ENCODE measurements at regions not wholly inside any gene's neighbourhood (a gene's known extent, or its start where the extent isn't known, plus 50 kb on each side); places are given as distances from the start of the nearest gene placed in this dataset.

DNA sequence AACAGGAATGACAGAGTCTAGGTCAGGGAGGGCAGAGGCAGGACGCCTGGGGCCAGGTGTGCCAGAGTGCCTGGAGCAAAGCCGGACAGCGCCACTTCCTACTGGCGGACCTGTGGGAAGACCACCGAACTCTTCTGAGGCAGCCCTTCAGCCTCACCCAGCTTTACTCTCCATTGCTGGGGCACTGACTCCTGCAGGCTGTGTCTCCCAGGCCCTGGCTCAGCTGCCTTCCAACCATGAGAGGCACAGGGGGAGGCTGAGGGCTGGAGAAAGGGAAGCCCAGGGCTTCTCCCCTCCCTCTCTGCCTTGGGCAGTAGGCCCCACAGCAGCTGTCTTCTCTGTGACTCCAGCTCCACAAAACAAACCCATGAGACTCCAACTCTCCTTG lies 139.6 kb upstream of the UNC5B start:
- H3K4me3 Mint-ChIP-seq = no peak overlapping the region
- DNase-seq (no peak), ATAC-seq (ENCODE audit: low read depth) (no peak)
- Histone ChIP-seq H3K27me3 (replicated peaks in 1 of 4; ENCODE audit: control extremely low read depth in 1 of 4, control insufficient read depth in 3 of 4, insufficient read depth in 4 of 4, low read length in 3 of 4) (no peaks in the 10 kb centered on the region), H2AFZ (ENCODE audit: insufficient read depth, low read depth, low read length, poor library complexity, severe bottlenecking) (no peak overlapping the region), H3K27ac (ENCODE audit: low read length in 2 of 2) (no peak overlapping the region), H3K9me3 (ENCODE audit: control extremely low read depth in 1 of 3, control insufficient read depth in 2 of 3, insufficient read depth in 1 of 3, low read length in 2 of 3) (peaks cover 0 to 3% (median 0%) of the 10 kb centered on the region in 3 donors), H4K20me1 (ENCODE audit: control insufficient read depth, insufficient read depth, low read length, poor library complexity, severe bottlenecking) (no peaks in the 10 kb centered on the region), H3K4me3 (ENCODE audit: control extremely low read depth in 1 of 5, extremely low read depth in 1 of 5, insufficient read depth in 1 of 5, low read depth in 2 of 5, low read length in 4 of 5) (no peak overlapping the region), H3K4me1 (ENCODE audit: control insufficient read depth in 2 of 2, insufficient read depth in 2 of 2, low read length in 2 of 2) (no peaks in the 10 kb centered on the region), H3K4me2 (replicated peaks; ENCODE audit: low read depth, low read length, poor library complexity, severe bottlenecking) (no peak overlapping the region), H3K36me3 (replicated peaks in 1 of 2; ENCODE audit: control extremely low read depth in 1 of 2, control insufficient read depth in 1 of 2, extremely low read depth in 1 of 2, insufficient read depth in 2 of 2, low read length in 1 of 2) (no peaks in the 10 kb centered on the region), H3K9ac (ENCODE audit: low read length) (no peak overlapping the region), H3K79me2 (ENCODE audit: control insufficient read depth, insufficient read depth, low read length) (no peaks in the 10 kb centered on the region)
- H3K4me1 Mint-ChIP-seq = no peaks in the 10 kb centered on the region
- intact Hi-C loops (cut with micrococcal nuclease) = no loop called here
- ChIA-PET CTCF (no interaction called here), POLR2A (no interaction called here)
- no peak overlapping the region for H3K27ac Mint-ChIP-seq
- WGBS (ENCODE audit: insufficient coverage) = 83% methylated on average over 4 of the region's 5 CpGs
- TF ChIP-seq, protein P1, sequence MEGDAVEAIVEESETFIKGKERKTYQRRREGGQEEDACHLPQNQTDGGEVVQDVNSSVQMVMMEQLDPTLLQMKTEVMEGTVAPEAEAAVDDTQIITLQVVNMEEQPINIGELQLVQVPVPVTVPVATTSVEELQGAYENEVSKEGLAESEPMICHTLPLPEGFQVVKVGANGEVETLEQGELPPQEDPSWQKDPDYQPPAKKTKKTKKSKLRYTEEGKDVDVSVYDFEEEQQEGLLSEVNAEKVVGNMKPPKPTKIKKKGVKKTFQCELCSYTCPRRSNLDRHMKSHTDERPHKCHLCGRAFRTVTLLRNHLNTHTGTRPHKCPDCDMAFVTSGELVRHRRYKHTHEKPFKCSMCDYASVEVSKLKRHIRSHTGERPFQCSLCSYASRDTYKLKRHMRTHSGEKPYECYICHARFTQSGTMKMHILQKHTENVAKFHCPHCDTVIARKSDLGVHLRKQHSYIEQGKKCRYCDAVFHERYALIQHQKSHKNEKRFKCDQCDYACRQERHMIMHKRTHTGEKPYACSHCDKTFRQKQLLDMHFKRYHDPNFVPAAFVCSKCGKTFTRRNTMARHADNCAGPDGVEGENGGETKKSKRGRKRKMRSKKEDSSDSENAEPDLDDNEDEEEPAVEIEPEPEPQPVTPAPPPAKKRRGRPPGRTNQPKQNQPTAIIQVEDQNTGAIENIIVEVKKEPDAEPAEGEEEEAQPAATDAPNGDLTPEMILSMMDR (IDR thresholded peaks at IDR 0.05) = no peak
- no peaks in the 10 kb centered on the region for H3K9me3 Mint-ChIP-seq (ENCODE audit: insufficient read depth)
- H3K27me3 Mint-ChIP-seq = peaks cover 4% of the 10 kb centered on the region

DNA sequence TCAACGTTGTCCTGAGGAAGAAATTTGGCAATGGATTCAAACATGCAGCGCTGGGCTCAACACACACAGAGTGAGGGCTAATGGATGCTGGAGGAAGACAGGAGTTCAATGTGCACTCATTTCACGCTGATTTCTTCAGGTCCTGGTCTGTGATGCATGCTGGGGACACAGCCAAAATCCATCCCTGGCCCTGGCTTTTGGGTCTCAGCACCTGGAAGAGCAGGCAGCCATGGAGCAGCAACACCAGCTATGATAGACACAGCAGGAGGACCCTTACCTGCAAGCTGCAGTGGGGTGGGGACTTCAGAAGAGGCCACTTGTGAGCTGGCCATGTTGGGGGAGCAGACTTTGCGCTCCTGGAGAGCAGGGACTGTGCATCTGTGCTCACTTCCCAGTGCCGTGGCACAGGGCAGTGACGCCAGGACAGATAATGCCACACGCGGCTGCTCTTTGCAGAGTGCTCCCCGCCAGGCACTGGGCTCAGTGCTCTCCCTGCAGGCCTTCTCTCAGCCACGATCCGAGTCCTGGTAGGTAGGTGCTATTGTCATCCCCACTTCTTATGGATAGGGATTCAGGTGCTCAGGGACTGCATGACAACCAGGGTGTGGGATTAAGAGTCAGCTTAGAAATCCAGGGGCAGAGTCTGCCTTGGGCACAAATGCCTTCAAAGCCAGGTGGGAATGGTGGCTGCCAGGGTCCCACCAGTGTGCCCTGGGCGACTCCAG lies 138.8 kb upstream of the UNC5B start:
- DNase-seq (no peak), ATAC-seq (ENCODE audit: low read depth) (no peak)
- Mint-ChIP-seq H3K27me3 (peaks cover 5% of the 10 kb centered on the region), H3K27ac (no peak overlapping the region), H3K4me3 (no peak overlapping the region), H3K9me3 (ENCODE audit: insufficient read depth) (no peaks in the 10 kb centered on the region), H3K4me1 (no peaks in the 10 kb centered on the region)
- TF ChIP-seq, protein P1 (IDR thresholded peaks at IDR 0.05) = no peak
- no peak for TF ChIP-seq EZH2 (IDR thresholded peaks at IDR 0.05; ENCODE audit: borderline replicate concordance, insufficient read depth, low read depth, low read length, poor library complexity, severe bottlenecking)
- Histone ChIP-seq H3K9ac (ENCODE audit: low read length) (no peak overlapping the region), H3K36me3 (replicated peaks in 1 of 2; ENCODE audit: control extremely low read depth in 1 of 2, control insufficient read depth in 1 of 2, extremely low read depth in 1 of 2, insufficient read depth in 2 of 2, low read length in 1 of 2) (no peaks in the 10 kb centered on the region), H2AFZ (ENCODE audit: insufficient read depth, low read depth, low read length, poor library complexity, severe bottlenecking) (no peak overlapping the region), H3K9me3 (ENCODE audit: control extremely low read depth in 1 of 3, control insufficient read depth in 2 of 3, insufficient read depth in 1 of 3, low read length in 2 of 3) (peaks cover 0 to 3% (median 0%) of the 10 kb centered on the region in 3 donors), H3K79me2 (ENCODE audit: control insufficient read depth, insufficient read depth, low read length) (no peaks in the 10 kb centered on the region), H3K27ac (ENCODE audit: low read length in 2 of 2) (no peak overlapping the region), H3K4me2 (replicated peaks; ENCODE audit: low read depth, low read length, poor library complexity, severe bottlenecking) (no peak overlapping the region), H3K4me1 (ENCODE audit: control insufficient read depth in 2 of 2, insufficient read depth in 2 of 2, low read length in 2 of 2) (no peaks in the 10 kb centered on the region), H3K27me3 (replicated peaks in 1 of 4; ENCODE audit: control extremely low read depth in 1 of 4, control insufficient read depth in 3 of 4, insufficient read depth in 4 of 4, low read length in 3 of 4) (no peaks in the 10 kb centered on the region), H4K20me1 (ENCODE audit: control insufficient read depth, insufficient read depth, low read length, poor library complexity, severe bottlenecking) (no peaks in the 10 kb centered on the region), H3K4me3 (ENCODE audit: control extremely low read depth in 1 of 5, extremely low read depth in 1 of 5, insufficient read depth in 1 of 5, low read depth in 2 of 5, low read length in 4 of 5) (no peak overlapping the region)
- 94% methylated on average over 10 of the region's 12 CpGs for WGBS (ENCODE audit: insufficient coverage)
- intact Hi-C loops (cut with micrococcal nuclease) = no loop called here
- ChIA-PET POLR2A (no interaction called here), CTCF (no interaction called here)
